ENCODE measurements at regions not wholly inside any gene's neighbourhood (a gene's known extent, or its start where the extent isn't known, plus 50 kb on each side); places are given as distances from the start of the nearest gene placed in this dataset.

GRCh38 chr3:117886147-117886546, 1148.5 kb downstream of the IGSF11 start:
- TF ChIP-seq CTCF (IDR thresholded peaks at IDR 0.05; ENCODE audit: low read depth, low read length), result no peak
- no peak overlapping the region for H3K4me3 ChIP-seq (ENCODE audit: low read depth, low read length)

- TF ChIP-seq CTCF (IDR thresholded peaks at IDR 0.05; ENCODE audit: low read depth, low read length), result no peak
- no peak overlapping the region for H3K4me3 ChIP-seq (ENCODE audit: low read depth, low read length)
Observed at GRCh38 chr3:117887031-117887430, 1147.6 kb downstream of the IGSF11 start.

- no peak overlapping the region for H3K4me3 ChIP-seq (ENCODE audit: low read depth, low read length)
- no peak for TF ChIP-seq CTCF (IDR thresholded peaks at IDR 0.05; ENCODE audit: low read depth, low read length)
Observed at GRCh38 chr3:117887901-117888300, 1146.7 kb downstream of the IGSF11 start.

GRCh38 chr3:117892431-117892841, 1142.2 kb downstream of the IGSF11 start:
- no peak overlapping the region for H3K4me3 ChIP-seq (ENCODE audit: low read depth, low read length)
- no peak for TF ChIP-seq CTCF (IDR thresholded peaks at IDR 0.05; ENCODE audit: low read depth, low read length)

- no peak overlapping the region for H3K4me3 ChIP-seq (ENCODE audit: low read depth, low read length)
- TF ChIP-seq CTCF (IDR thresholded peaks at IDR 0.05; ENCODE audit: low read depth, low read length), result no peak
Observed at GRCh38 chr3:117893001-117893400, 1141.6 kb downstream of the IGSF11 start.

GRCh38 chr3:117893638-117894037, 1141.0 kb downstream of the IGSF11 start:
- TF ChIP-seq CTCF (IDR thresholded peaks at IDR 0.05; ENCODE audit: low read depth, low read length), result no peak

GRCh38 chr3:117898722-117899522, 1135.7 kb downstream of the IGSF11 start:
- H3K4me3 ChIP-seq (ENCODE audit: low read depth, low read length), result no peak overlapping the region
- no peak for TF ChIP-seq CTCF (IDR thresholded peaks at IDR 0.05; ENCODE audit: low read depth, low read length)

More at GRCh38 chr3:117893638-117894037, 1141.0 kb downstream of the IGSF11 start:
- H3K4me3 ChIP-seq (ENCODE audit: low read depth, low read length), result no peak overlapping the region

Data from WI38 (cell line).